Osteocyte (in vitro differentiated cells): ENCODE measurements at regions not wholly inside any gene's neighbourhood (a gene's known extent, or its start where the extent isn't known, plus 50 kb on each side); places are given as distances from the start of the nearest gene placed in this dataset.
"Not testable (repeated sequence)": the region's sequence is repeated elsewhere in the genome, so short reads cannot be mapped to it uniquely, and the experiment has no call there.

Experiments used
- DNase-seq: peaks from one replicate; pipeline ENCODE4 v3.0.0; 2021; ENCODE audit warnings: mixed read lengths; ENCODE audit not compliant: unreplicated experiment; ENCODE audit errors: extremely low spot score
- H3K27ac Mint-ChIP-seq: one replicate; pipeline ENCODE4 v1.8.0; 2021; ENCODE audit warnings: mild to moderate bottlenecking, mixed read lengths; ENCODE audit not compliant: unreplicated experiment
- H3K27me3 Mint-ChIP-seq: one replicate; pipeline ENCODE4 v1.8.0; 2021; ENCODE audit warnings: mixed read lengths; ENCODE audit not compliant: unreplicated experiment
- H3K36me3 Mint-ChIP-seq: one replicate; pipeline ENCODE4 v1.8.0; 2021; ENCODE audit warnings: mixed read lengths; ENCODE audit not compliant: unreplicated experiment
- H3K4me1 Mint-ChIP-seq: one replicate; pipeline ENCODE4 v1.8.0; 2021; ENCODE audit warnings: mixed read lengths; ENCODE audit not compliant: unreplicated experiment
- H3K4me3 Mint-ChIP-seq: one replicate; pipeline ENCODE4 v1.8.0; 2021; ENCODE audit warnings: mild to moderate bottlenecking, moderate library complexity, mixed read lengths; ENCODE audit not compliant: unreplicated experiment
- H3K9me3 Mint-ChIP-seq: one replicate; pipeline ENCODE4 v1.8.0; 2021; ENCODE audit warnings: mixed read lengths; ENCODE audit not compliant: unreplicated experiment
- CTCF ChIP-seq: fragments of 200-600 bp; sonication (generic); IDR thresholded peaks from 2 replicates; pipeline ENCODE4 v1.5.0; 2021; ENCODE audit warnings: antibody characterized with exemption, mild to moderate bottlenecking, moderate library complexity

GRCh38 chr15:22236469-22236868 lies 156.1 kb downstream of the OR4M2 start:
- no peak overlapping the region for H3K4me3 Mint-ChIP-seq
- H3K27ac Mint-ChIP-seq: no peak overlapping the region
- no peaks in the 10 kb centered on the region for H3K27me3 Mint-ChIP-seq
- peaks cover 53% of the 10 kb centered on the region for H3K9me3 Mint-ChIP-seq
- TF ChIP-seq CTCF: no peak
- H3K4me1 Mint-ChIP-seq: no peaks in the 10 kb centered on the region
- DNase-seq: no peak
- H3K36me3 Mint-ChIP-seq: peaks cover 6% of the 10 kb centered on the region

GRCh38 chr15:22237891-22238275 lies 157.6 kb downstream of the OR4M2 start:
- H3K27ac Mint-ChIP-seq: no peak overlapping the region
- H3K27me3 Mint-ChIP-seq: no peaks in the 10 kb centered on the region
- no peaks in the 10 kb centered on the region for H3K4me1 Mint-ChIP-seq
- H3K4me3 Mint-ChIP-seq: no peak overlapping the region
- H3K9me3 Mint-ChIP-seq: peaks cover 42% of the 10 kb centered on the region
- H3K36me3 Mint-ChIP-seq: peaks cover 6% of the 10 kb centered on the region
- DNase-seq: no peak
- no peak for TF ChIP-seq CTCF

GRCh38 chr15:22238276-22238958 lies 158.1 kb downstream of the OR4M2 start:
- H3K9me3 Mint-ChIP-seq: peaks cover 46% of the 10 kb centered on the region
- H3K4me3 Mint-ChIP-seq, H3K4me1 Mint-ChIP-seq, DNase-seq, H3K27ac Mint-ChIP-seq, H3K36me3 Mint-ChIP-seq, H3K27me3 Mint-ChIP-seq: not testable (repeated sequence)

- not testable (repeated sequence) for H3K27ac Mint-ChIP-seq, DNase-seq, H3K27me3 Mint-ChIP-seq, H3K36me3 Mint-ChIP-seq, H3K4me3 Mint-ChIP-seq, H3K4me1 Mint-ChIP-seq
- H3K9me3 Mint-ChIP-seq: peaks cover 52% of the 10 kb centered on the region
Measured at GRCh38 chr15:22238959-22239805, 158.9 kb downstream of the OR4M2 start.

- Mint-ChIP-seq H3K4me3 (no peak overlapping the region), H3K4me1 (no peaks in the 10 kb centered on the region), H3K27ac (no peak overlapping the region), H3K36me3 (peaks cover 6% of the 10 kb centered on the region), H3K27me3 (no peaks in the 10 kb centered on the region), H3K9me3 (peaks cover 52% of the 10 kb centered on the region)
- DNase-seq: no peak
- TF ChIP-seq CTCF: no peak
Measured at GRCh38 chr15:22239806-22240180, 159.5 kb downstream of the OR4M2 start.

- Mint-ChIP-seq H3K27me3 (no peaks in the 10 kb centered on the region), H3K4me1 (no peaks in the 10 kb centered on the region), H3K4me3 (no peak overlapping the region), H3K36me3 (peaks cover 6% of the 10 kb centered on the region), H3K27ac (no peak overlapping the region), H3K9me3 (peaks cover 45% of the 10 kb centered on the region)
- no peak for DNase-seq
- TF ChIP-seq CTCF: no peak
Measured at GRCh38 chr15:22240403-22240802, 160.1 kb downstream of the OR4M2 start.
